Common myeloid progenitor, CD34-positive (primary cell): ENCODE measurements at regions not wholly inside any gene's neighbourhood (a gene's known extent, or its start where the extent isn't known, plus 50 kb on each side); places are given as distances from the start of the nearest gene placed in this dataset.

Experiments used
- CTCF ChIA-PET: fragments of 350-600 bp; sonication (Branson Sonifier 250); formaldehyde crosslinking; loops from one replicate; lab custom pipeline; 2021; ENCODE audit warnings: antibody characterized with exemption; lab: Charles Lee
- POLR2A ChIA-PET: fragments of 350-600 bp; sonication (Branson Sonifier 250); formaldehyde crosslinking; loops from one replicate; lab custom pipeline; 2021; ENCODE audit warnings: antibody characterized with exemption; lab: Charles Lee
- DNase-seq, 3 donors: peaks; one replicate each; pipeline versions ENCODE4 v3.0.0 to v3.0.0-alpha.2; 2013
- H3K27ac ChIP-seq, 2 experiments: 1 replicate in 1 of 2; 2 replicates in 1 of 2; pipeline ENCODE4 v1.7.0; 2013; ENCODE audit warnings: inconsistent platforms in 2 of 2, low read length in 2 of 2, mild to moderate bottlenecking in 2 of 2, low read depth in 1 of 2, moderate library complexity in 1 of 2; ENCODE audit not compliant: severe bottlenecking in 2 of 2, insufficient read depth in 1 of 2, poor library complexity in 1 of 2
- H3K27me3 ChIP-seq, 5 experiments: replicated peaks in 2 of 5; 1 replicate in 3 of 5; 2 replicates in 2 of 5; pipeline versions ENCODE4 v1.6.1 to v1.7.0; 2013; ENCODE audit warnings: low read length in 4 of 5, mild to moderate bottlenecking in 2 of 5, moderate library complexity in 2 of 5, inconsistent platforms in 1 of 5; ENCODE audit not compliant: insufficient read depth in 5 of 5, control insufficient read depth in 4 of 5
- H3K36me3 ChIP-seq, 4 experiments: 1 replicate in 2 of 4; 2 replicates in 2 of 4; pipeline versions ENCODE4 v1.6.1 to v1.7.0; 2013; ENCODE audit warnings: low read length in 3 of 4, control low read depth in 1 of 4, mild to moderate bottlenecking in 1 of 4; ENCODE audit not compliant: control insufficient read depth in 4 of 4, insufficient read depth in 4 of 4
- H3K4me1 ChIP-seq, 4 experiments: 1 replicate in 3 of 4; 2 replicates in 1 of 4; pipeline versions ENCODE4 v1.6.1 to v1.7.1; 2013; ENCODE audit warnings: low read length in 3 of 4, mild to moderate bottlenecking in 3 of 4, control low read depth in 1 of 4, inconsistent platforms in 1 of 4, moderate library complexity in 1 of 4; ENCODE audit not compliant: control insufficient read depth in 4 of 4, insufficient read depth in 4 of 4; ENCODE audit errors: control extremely low read depth in 1 of 4
- H3K4me3 ChIP-seq, 7 experiments: 1 replicate in 4 of 7; 2 replicates in 3 of 7; pipeline versions ENCODE4 v1.5.1 to v1.7.0; 2013; ENCODE audit warnings: mild to moderate bottlenecking in 7 of 7, low read length in 6 of 7, moderate library complexity in 6 of 7, inconsistent platforms in 2 of 7, low read depth in 2 of 7, control low read depth in 1 of 7; ENCODE audit not compliant: insufficient read depth in 4 of 7, control insufficient read depth in 1 of 7; ENCODE audit errors: extremely low read depth in 1 of 7
- H3K9me3 ChIP-seq, 5 experiments: 1 replicate in 4 of 5; 2 replicates in 1 of 5; pipeline versions ENCODE4 v1.6.1 to v1.7.1; 2013; ENCODE audit warnings: low read length in 4 of 5, mild to moderate bottlenecking in 2 of 5, inconsistent platforms in 1 of 5, low read depth in 1 of 5, moderate library complexity in 1 of 5; ENCODE audit not compliant: control insufficient read depth in 4 of 5, insufficient read depth in 2 of 5; ENCODE audit errors: control extremely low read depth in 1 of 5
- WGBS: methylation state at CpG from one replicate; pipeline ENCODE4 v1.1.5; 2013; ENCODE audit not compliant: insufficient coverage; 5-methylcytosine and 5-hydroxymethylcytosine counted together

DNA sequence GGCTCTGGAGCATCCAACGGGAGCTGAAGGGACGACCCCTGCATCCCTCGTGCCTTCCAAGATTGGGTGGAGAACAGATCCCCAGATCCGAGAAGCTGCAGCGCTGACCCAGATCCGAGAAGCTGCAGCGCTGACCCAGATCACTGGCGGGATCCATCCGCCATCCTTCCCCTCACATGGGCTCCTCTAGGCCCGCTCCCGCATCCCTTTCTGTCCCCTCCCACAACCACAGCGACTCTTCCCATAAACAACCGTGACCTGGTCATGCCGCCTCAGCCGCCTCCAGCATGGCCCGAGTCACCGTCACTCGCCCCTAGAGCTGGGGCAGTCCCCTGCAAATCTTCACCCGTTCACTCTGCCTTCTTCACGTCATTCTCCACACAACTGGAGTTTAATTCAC, 124.9 kb downstream of the UTP18 start:
- Histone ChIP-seq H3K4me3 (no peak overlapping the region), H3K9me3 (no peaks in the 10 kb centered on the region), H3K27ac (no peak overlapping the region), H3K4me1 (no peaks in the 10 kb centered on the region), H3K27me3 (peaks cover 0 to 8% (median 7%) of the 10 kb centered on the region in 5 experiments), H3K36me3 (no peaks in the 10 kb centered on the region)
- no peak for DNase-seq
- POLR2A ChIA-PET: no interaction called here
- WGBS: 94% methylated on average over 19 of the region's 20 CpGs
- CTCF ChIA-PET: no interaction called here

DNA sequence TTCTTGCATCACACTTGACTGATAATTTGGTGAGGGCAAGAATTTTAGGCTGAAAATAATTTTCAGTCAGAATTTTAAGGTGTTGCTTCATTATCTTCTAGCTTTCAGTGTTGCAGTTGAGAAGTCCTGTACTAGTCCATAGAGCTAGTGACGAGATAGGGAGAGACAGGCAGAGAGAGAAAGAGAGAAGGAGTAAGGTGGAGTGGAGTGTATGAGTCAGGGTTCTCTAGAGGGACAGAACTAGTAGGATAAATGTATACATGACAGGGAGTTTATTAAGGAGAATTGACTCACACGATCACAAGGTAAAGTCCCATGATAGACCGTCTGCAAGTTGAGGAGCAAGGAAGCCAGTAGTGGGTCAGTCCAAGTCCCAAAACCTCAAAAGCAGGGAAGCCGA, 127.2 kb downstream of the UTP18 start:
- Histone ChIP-seq H3K27ac (no peak overlapping the region), H3K9me3 (no peaks in the 10 kb centered on the region), H3K4me1 (no peaks in the 10 kb centered on the region), H3K4me3 (no peak overlapping the region), H3K36me3 (no peaks in the 10 kb centered on the region), H3K27me3 (peaks cover 0 to 8% (median 5%) of the 10 kb centered on the region in 5 experiments)
- CTCF ChIA-PET: no interaction called here
- WGBS: 93% methylated on average over 3 of the region's 4 CpGs
- POLR2A ChIA-PET: no interaction called here
- DNase-seq: no peak

DNA sequence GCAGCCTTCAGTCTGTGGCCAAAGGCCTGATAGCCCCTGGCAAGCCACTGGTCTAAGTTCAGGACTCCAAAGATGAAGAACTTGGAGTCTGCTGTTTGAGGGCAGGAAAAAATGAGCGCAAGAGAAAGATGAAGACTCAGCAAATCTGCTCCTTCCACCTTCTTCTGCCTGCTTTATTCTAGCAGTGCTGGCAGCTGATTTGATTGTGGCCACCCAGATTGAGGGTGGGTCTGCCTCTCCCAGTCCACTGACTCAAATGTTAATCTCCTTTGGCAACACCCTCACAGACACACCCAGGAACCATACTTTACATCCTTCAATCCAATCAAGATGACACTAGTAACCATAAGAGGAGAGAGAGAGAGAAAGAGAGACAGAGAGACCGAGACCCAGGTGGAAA, 127.6 kb downstream of the UTP18 start:
- H3K36me3 ChIP-seq: no peaks in the 10 kb centered on the region
- CTCF ChIA-PET: no interaction called here
- WGBS: 94% methylated on average over 2 of the region's 2 CpGs
- no peak overlapping the region for H3K4me3 ChIP-seq
- no peaks in the 10 kb centered on the region for H3K4me1 ChIP-seq
- peaks cover 0 to 8% (median 5%) of the 10 kb centered on the region in 5 experiments for H3K27me3 ChIP-seq
- no peak overlapping the region for H3K27ac ChIP-seq
- POLR2A ChIA-PET: no interaction called here
- DNase-seq: no peak
- no peaks in the 10 kb centered on the region for H3K9me3 ChIP-seq

GRCh38 chr17:51389875-51390274, 129.5 kb downstream of the UTP18 start:
- H3K36me3 ChIP-seq: no peaks in the 10 kb centered on the region
- no peak overlapping the region for H3K27ac ChIP-seq
- ChIA-PET POLR2A (no interaction called here), CTCF (interaction anchor here (0.8 kb wide), 1 partner anchor 18 kb away, joined by 4 read pairs; no protein-coding TSS in a partner anchor)
- peaks cover 0 to 8% (median 5%) of the 10 kb centered on the region in 5 experiments for H3K27me3 ChIP-seq
- WGBS: 75% methylated on average over 1 of the region's 1 CpG
- H3K9me3 ChIP-seq: no peaks in the 10 kb centered on the region
- H3K4me3 ChIP-seq: no peak overlapping the region
- DNase-seq: no peak
- no peaks in the 10 kb centered on the region for H3K4me1 ChIP-seq

- Histone ChIP-seq H3K4me1 (no peaks in the 10 kb centered on the region), H3K36me3 (no peaks in the 10 kb centered on the region), H3K9me3 (no peaks in the 10 kb centered on the region), H3K27ac (no peak overlapping the region), H3K4me3 (no peak overlapping the region), H3K27me3 (peaks cover 0 to 6% (median 5%) of the 10 kb centered on the region in 5 experiments)
- CTCF ChIA-PET: interaction anchor here (1.1 kb wide), 1 partner anchor 20 kb away, joined by 4 read pairs; no protein-coding TSS in a partner anchor
- DNase-seq: no peak
- POLR2A ChIA-PET: no interaction called here
- WGBS: 80% methylated on average over 8 of the region's 8 CpGs
These were observed 131.8 kb downstream of the UTP18 start for GRCh38 chr17:51391982-51392654.

DNA sequence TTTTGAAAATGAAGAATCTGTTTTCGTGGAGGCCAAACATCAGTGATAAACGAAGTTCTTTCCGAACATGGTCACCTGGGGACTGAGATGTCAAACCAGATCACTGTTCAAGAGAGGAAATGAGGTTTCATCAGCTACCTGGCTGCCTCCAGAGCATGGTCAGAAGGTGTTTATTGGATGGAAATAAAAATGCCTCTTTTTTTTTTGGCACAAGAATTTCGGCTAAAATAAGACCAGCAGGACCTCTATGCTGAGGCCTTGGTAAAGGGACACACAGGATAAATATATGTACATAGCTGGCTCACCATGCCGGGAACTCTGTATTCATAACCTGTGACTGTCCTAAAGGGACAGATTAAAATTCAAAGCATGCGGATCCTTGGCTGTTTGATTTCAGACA, 135.3 kb downstream of the UTP18 start:
- 92% methylated on average over 6 of the region's 6 CpGs for WGBS
- peaks cover 0 to 6% (median 0%) of the 10 kb centered on the region in 5 experiments for H3K27me3 ChIP-seq
- no peaks in the 10 kb centered on the region for H3K4me1 ChIP-seq
- H3K27ac ChIP-seq: no peak overlapping the region
- no peak for DNase-seq
- H3K9me3 ChIP-seq: no peaks in the 10 kb centered on the region
- CTCF ChIA-PET: no interaction called here
- POLR2A ChIA-PET: no interaction called here
- H3K4me3 ChIP-seq: no peak overlapping the region
- H3K36me3 ChIP-seq: no peaks in the 10 kb centered on the region

DNA sequence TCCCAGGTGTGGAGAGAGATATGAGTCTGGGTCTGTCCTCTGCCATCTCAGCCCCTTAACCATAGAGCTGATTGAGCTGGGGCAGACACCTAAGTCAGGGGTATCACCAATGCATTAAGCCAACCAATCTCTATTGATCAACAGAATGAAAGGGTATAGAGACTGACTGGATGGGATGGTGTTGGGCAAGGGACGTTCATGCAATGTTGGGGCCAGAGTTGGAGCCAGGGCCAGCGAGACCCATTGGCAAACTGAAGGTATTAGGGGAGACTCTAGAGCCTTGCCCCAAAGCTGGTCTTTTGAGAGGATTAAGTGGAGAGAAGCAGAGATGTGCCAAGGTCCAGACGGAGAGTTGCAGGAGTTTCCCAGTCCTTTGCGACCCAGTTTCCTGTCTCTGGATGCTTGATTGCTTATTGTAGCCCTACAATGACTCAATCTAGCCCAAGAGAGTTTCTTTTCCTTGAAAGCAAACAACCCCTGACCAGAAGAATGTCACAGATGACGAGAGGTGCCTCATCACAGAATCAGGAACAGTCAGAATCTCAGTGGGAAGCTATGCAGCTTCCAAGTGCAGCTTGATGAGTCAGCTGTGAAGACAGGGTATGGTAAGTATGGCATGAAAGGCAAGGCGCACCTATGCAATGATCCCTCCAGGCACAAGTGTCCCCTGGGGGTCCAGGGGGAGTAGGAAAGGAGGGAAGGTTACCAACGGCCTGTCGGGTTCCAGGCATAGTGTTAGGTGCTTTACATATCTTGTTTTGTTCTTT, 137.2 kb downstream of the UTP18 start:
- CTCF ChIA-PET: no interaction called here

More for the DNA sequence above, 137.2 kb downstream of the UTP18 start:
- Histone ChIP-seq H3K4me3 (no peak overlapping the region), H3K27ac (no peak overlapping the region), H3K36me3 (no peaks in the 10 kb centered on the region), H3K9me3 (no peaks in the 10 kb centered on the region), H3K27me3 (peaks cover 0 to 4% (median 0%) of the 10 kb centered on the region in 5 experiments), H3K4me1 (no peaks in the 10 kb centered on the region)
- no peak for DNase-seq
- WGBS: 90% methylated on average over 5 of the region's 8 CpGs
- POLR2A ChIA-PET: no interaction called here
